H1 (cell line): ENCODE measurements at regions not wholly inside any gene's neighbourhood (a gene's known extent, or its start where the extent isn't known, plus 50 kb on each side); places are given as distances from the start of the nearest gene placed in this dataset.

ENCODE experiments used
- E2F6 ChIP-seq: IDR thresholded peaks from 2 replicates; pipeline ENCODE4 v1.6.1; 2012; ENCODE audit warnings: inconsistent platforms
- RXRA ChIP-seq: IDR thresholded peaks from 2 replicates; pipeline ENCODE4 v1.6.1; 2011; ENCODE audit warnings: low read depth, mild to moderate bottlenecking, low read length, moderate library complexity; ENCODE audit not compliant: insufficient read depth

- TF ChIP-seq RXRA (no peak), E2F6 (no peak)
These were observed 766.2 kb upstream of the KIRREL3 start (continued) for GRCh38 chr11:127766734-127767133.
